Psoas muscle (tissue), 7 donors: ENCODE measurements at regions not wholly inside any gene's neighbourhood (a gene's known extent, or its start where the extent isn't known, plus 50 kb on each side); places are given as distances from the start of the nearest gene placed in this dataset.

Source experiments
- ATAC-seq, 4 donors: fragments of 200-7000 bp; cut with Tn5 transposase; one replicate each; pipeline ENCODE4 v1.9.1; 2020; ENCODE audit warnings: moderate library complexity in 3 of 4, mild to moderate bottlenecking in 2 of 4
- DNase-seq, 2 donors: peaks; one replicate each; pipeline ENCODE4 v3.0.0-alpha.2; 2020
- H3K27ac ChIP-seq: fragments of 200-600 bp; one replicate; pipeline ENCODE4 v1.8.0; 2022
- H3K27me3 ChIP-seq, 3 donors: fragments of 200-600 bp in 1 of 3; one replicate each; pipeline versions ENCODE4 v1.6.1 to v1.8.0; 2013 to 2022; ENCODE audit warnings: low read length in 2 of 3, mild to moderate bottlenecking in 2 of 3, moderate library complexity in 1 of 3; ENCODE audit not compliant: insufficient read depth in 3 of 3
- H3K36me3 ChIP-seq, 2 donors: fragments of 200-600 bp in 1 of 2; one replicate each; pipeline versions ENCODE4 v1.6.1 to v1.8.0; 2013 to 2022; ENCODE audit warnings: low read depth in 1 of 2, mild to moderate bottlenecking in 1 of 2, moderate library complexity in 1 of 2; ENCODE audit not compliant: insufficient read depth in 1 of 2
- H3K4me1 ChIP-seq: fragments of 200-600 bp; one replicate; pipeline ENCODE4 v1.8.0; 2022
- H3K4me3 ChIP-seq: fragments of 200-600 bp; one replicate; pipeline ENCODE4 v1.8.0; 2022; ENCODE audit warnings: mild to moderate bottlenecking
- H3K9me3 ChIP-seq: fragments of 200-600 bp; one replicate; pipeline ENCODE4 v1.8.0; 2022
- CTCF ChIP-seq: fragments of 200-600 bp; IDR thresholded peaks from one replicate; pipeline ENCODE4 v1.8.0; 2022; ENCODE audit warnings: antibody characterized with exemption
- WGBS, 3 donors: extraction: QIAGEN DNeasy Blood & Tissue Kit; methylation state at CpG; one replicate each; pipeline versions ENCODE4 v1.1.6 to v1.1.7; 2013; 5-methylcytosine and 5-hydroxymethylcytosine counted together
- intact Hi-C, 2 donors: fragments of 100-400 bp; cut with DNase I; formaldehyde crosslinking; loops; one replicate each; pipeline versions ENCODE4 v1.11.0 to v1.14.2; 2022
- donor health status: healthy with polysubstance abuse.
- donor health status: DM: no; HTN: no; CAD: no; lungs with moderate emphysema.
- donor health status: Bipolar disorder and iron deficiency.
- donor health status: healthy.
- donor health status: DM: yes; HTN: yes; CAD: no.
- donor health status: DM: no; HTN: no; CAD: no.
- donor health status: DM: yes; HTN: yes; CAD: no.

DNA sequence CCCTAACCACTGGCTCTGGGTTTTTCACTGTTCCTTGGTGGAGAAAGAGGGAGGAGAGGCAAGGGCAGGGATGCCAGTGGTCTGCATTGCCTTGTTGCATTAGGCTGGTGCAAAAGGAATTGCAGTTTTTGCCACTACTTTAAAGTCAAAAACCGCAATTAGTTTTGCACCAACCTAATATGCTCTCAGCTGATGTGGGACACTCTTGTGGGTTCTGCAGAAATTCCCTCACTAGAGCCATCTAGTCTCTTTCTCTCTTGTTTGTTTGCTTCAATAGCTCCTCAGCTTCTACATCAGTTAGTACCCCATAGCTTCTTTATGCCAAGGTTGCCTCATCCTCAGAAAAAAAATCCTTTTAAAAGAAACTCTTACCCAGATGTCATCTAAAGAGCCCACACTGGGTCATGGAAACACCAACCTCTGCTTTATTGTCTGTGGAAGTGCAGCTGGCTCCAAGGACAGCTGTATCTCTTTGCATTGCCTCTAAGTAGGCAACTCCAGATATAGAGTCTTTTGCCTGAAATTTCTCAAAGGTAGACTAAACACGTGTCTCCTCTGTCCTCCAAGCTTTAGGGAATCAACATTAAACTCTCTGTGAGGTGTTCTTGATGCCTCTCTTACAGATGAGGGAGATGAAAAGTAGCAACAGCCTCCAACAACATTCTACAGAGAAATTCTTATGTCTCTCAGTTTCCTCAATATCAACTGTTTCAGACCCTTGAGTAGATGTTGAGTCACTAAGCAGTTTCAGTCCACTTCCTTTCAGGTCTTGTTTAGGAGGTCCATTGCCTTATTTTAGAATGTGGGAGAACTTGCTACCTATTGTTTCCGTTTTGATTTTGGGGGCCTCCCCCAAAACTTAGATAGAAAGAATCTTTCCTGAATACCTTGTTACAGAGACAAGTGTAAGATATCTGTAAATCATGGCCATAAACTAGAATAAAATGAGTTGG, 84.9 kb upstream of the MEF2C start:
- DNase-seq (no peak), ATAC-seq (no peak)
- Histone ChIP-seq H3K9me3 (no peaks in the 10 kb centered on the region), H3K4me1 (no peaks in the 10 kb centered on the region), H3K27me3 (no peaks in the 10 kb centered on the region), H3K27ac (no peak overlapping the region), H3K36me3 (no peaks in the 10 kb centered on the region), H3K4me3 (no peak overlapping the region)
- WGBS, 3 donors: 87 to 95% (median 87%) methylated on average over 3 of the region's 3 CpGs
- intact Hi-C loops: no loop called here
- TF ChIP-seq CTCF: no peak

DNA sequence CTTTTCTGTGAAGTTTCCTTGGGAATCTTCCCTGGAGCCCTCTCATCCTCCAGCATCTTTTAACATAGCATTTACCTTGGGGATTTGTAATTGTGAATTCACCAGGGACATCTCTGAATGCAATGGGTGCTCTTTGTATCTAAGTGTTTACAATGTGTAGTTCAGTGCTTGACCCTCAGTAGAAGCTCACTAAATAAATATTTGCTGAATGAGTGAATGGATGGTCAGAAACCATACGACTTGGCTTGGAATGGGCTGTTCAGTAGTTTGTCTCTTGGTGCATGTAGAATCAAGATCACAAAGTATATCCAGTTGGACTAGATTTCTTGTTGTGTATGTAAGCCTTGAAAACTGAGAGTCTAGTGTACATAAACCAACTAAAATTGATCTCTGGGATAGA, 81.8 kb upstream of the MEF2C start:
- DNase-seq: no peak
- no peak overlapping the region for H3K4me3 ChIP-seq
- no peaks in the 10 kb centered on the region for H3K36me3 ChIP-seq
- 81 to 88% (median 87%) methylated on average over 1 of the region's 1 CpG for WGBS, 3 donors
- TF ChIP-seq CTCF: no peak
- intact Hi-C loops: no loop called here
- no peak for ATAC-seq
- H3K27ac ChIP-seq: no peak overlapping the region
- H3K27me3 ChIP-seq: no peaks in the 10 kb centered on the region
- H3K9me3 ChIP-seq: no peaks in the 10 kb centered on the region
- H3K4me1 ChIP-seq: no peaks in the 10 kb centered on the region

GRCh38 chr5:88957013-88957412, 74.0 kb upstream of the MEF2C start:
- intact Hi-C loops: no loop called here
- no peak for TF ChIP-seq CTCF
- H3K4me1 ChIP-seq: peaks cover 17% of the 10 kb centered on the region
- ATAC-seq: no peak
- no peaks in the 10 kb centered on the region for H3K36me3 ChIP-seq
- no peak overlapping the region for H3K27ac ChIP-seq
- H3K27me3 ChIP-seq: no peaks in the 10 kb centered on the region
- no peak overlapping the region for H3K4me3 ChIP-seq
- no peaks in the 10 kb centered on the region for H3K9me3 ChIP-seq
- DNase-seq: no peak
- WGBS, 3 donors: 72 to 77% (median 72%) methylated on average over 3 of the region's 3 CpGs

DNA sequence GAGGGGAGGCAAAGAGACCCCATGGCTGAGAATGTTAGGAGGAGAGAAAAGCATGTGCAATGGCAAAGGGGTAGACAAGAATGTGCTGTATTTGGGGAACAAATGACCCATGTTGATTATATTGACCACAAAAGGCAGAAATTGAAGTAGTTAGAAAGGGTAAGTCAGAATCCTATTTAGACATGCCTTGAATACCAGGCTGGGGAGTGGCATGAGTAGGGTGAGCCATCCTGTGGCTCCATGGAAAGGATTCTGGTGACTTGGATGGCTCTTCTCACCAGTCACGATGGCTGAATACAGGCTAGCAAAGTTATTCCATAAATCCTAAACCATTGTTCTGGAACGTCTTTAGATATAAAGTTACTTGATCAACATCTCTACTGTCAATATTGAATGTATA, 73.4 kb upstream of the MEF2C start:
- no peaks in the 10 kb centered on the region for H3K27me3 ChIP-seq
- intact Hi-C loops: no loop called here
- TF ChIP-seq CTCF: no peak
- WGBS, 3 donors: 92 to 93% (median 93%) methylated on average over 2 of the region's 2 CpGs
- no peak overlapping the region for H3K4me3 ChIP-seq
- no peak overlapping the region for H3K27ac ChIP-seq
- H3K4me1 ChIP-seq: peaks cover 23% of the 10 kb centered on the region
- H3K36me3 ChIP-seq: no peaks in the 10 kb centered on the region
- no peaks in the 10 kb centered on the region for H3K9me3 ChIP-seq
- ATAC-seq (no peak), DNase-seq (no peak)
